Liver (tissue), 3 donors: ENCODE measurements at regions not wholly inside any gene's neighbourhood (a gene's known extent, or its start where the extent isn't known, plus 50 kb on each side); places are given as distances from the start of the nearest gene placed in this dataset.

Source experiments
- CTCF ChIP-seq: fragments of 150-350 bp; IDR thresholded peaks from 2 replicates; pipeline ENCODE4 v1.5.1; 2017; ENCODE audit warnings: improper control_type of control experiment, low read depth, low read length; ENCODE audit not compliant: missing input control
- EGR1 ChIP-seq, 2 donors: IDR thresholded peaks; 2 replicates each; pipeline ENCODE4 v1.6.1; 2016 to 2018; ENCODE audit warnings: antibody characterized with exemption in 2 of 2, low read depth in 2 of 2
- FOXA1 ChIP-seq: IDR thresholded peaks from 2 replicates; pipeline ENCODE4 v1.6.1; 2016; ENCODE audit warnings: antibody characterized with exemption
- GABPA ChIP-seq, 2 donors: IDR thresholded peaks in 1 of 2; conservative IDR thresholded peaks in 1 of 2; 2 replicates each; pipeline ENCODE4 v1.6.1; 2016; ENCODE audit warnings: antibody characterized with exemption in 2 of 2, mild to moderate bottlenecking in 1 of 2, moderate library complexity in 1 of 2
- JUND ChIP-seq, 2 donors: IDR thresholded peaks; 2 replicates each; pipeline ENCODE4 v1.6.1; 2016; ENCODE audit warnings: antibody characterized with exemption in 2 of 2
- MAX ChIP-seq: IDR thresholded peaks from 2 replicates; pipeline ENCODE4 v1.6.1; 2016; ENCODE audit warnings: antibody characterized with exemption
- RAD21 ChIP-seq, 2 donors: IDR thresholded peaks; 2 replicates each; pipeline ENCODE4 v1.6.1; 2016; ENCODE audit warnings: antibody characterized with exemption in 2 of 2, mild to moderate bottlenecking in 2 of 2
- REST ChIP-seq: IDR thresholded peaks from 2 replicates; pipeline ENCODE4 v1.6.1; 2016; ENCODE audit warnings: antibody characterized with exemption, mild to moderate bottlenecking
- SP1 ChIP-seq: IDR thresholded peaks from 2 replicates; pipeline ENCODE4 v1.6.1; 2018; ENCODE audit warnings: antibody characterized with exemption, mild to moderate bottlenecking
- TAF1 ChIP-seq: conservative IDR thresholded peaks from 2 replicates; pipeline ENCODE4 v1.6.1; 2016; ENCODE audit warnings: antibody characterized with exemption, mild to moderate bottlenecking
- ZBTB33 ChIP-seq: IDR thresholded peaks from 2 replicates; pipeline ENCODE4 v1.6.1; 2016; ENCODE audit warnings: antibody characterized with exemption
- donor health status: healthy.
- donor health status: healthy.

GRCh38 chr4:135372131-135372530 lies 1170.5 kb upstream of the PABPC4L start:
- TF ChIP-seq CTCF: no peak
- no peak for TF ChIP-seq MAX
- no peak for TF ChIP-seq RAD21 (IDR thresholded peaks at IDR 0.05)
- TF ChIP-seq GABPA (IDR thresholded peaks at IDR 0.05 in 1 of 2, conservative IDR thresholded peaks at IDR 0.05 in 1 of 2): no peak
- TF ChIP-seq ZBTB33: no peak
- TF ChIP-seq EGR1 (IDR thresholded peaks at IDR 0.05; ENCODE audit: low read depth in 2 of 2): no peak
- TF ChIP-seq REST: no peak
- no peak for TF ChIP-seq JUND (IDR thresholded peaks at IDR 0.05)
- TF ChIP-seq TAF1: no peak
- TF ChIP-seq FOXA1: no peak
- TF ChIP-seq SP1: no peak
